Choroid plexus epithelial cell (primary cell): ENCODE measurements at regions not wholly inside any gene's neighbourhood (a gene's known extent, or its start where the extent isn't known, plus 50 kb on each side); places are given as distances from the start of the nearest gene placed in this dataset.

Experiments
- DNase-seq: peaks from one replicate; pipeline ENCODE4 v3.0.0-alpha.2; 2010; ENCODE audit warnings: low read depth
- H3K4me3 ChIP-seq: 2 replicates; pipeline ENCODE4 v1.5.1; 2011; ENCODE audit warnings: low read depth, mild to moderate bottlenecking, control low read depth, low read length, moderate library complexity
- CTCF ChIP-seq: conservative IDR thresholded peaks from 2 replicates; pipeline ENCODE4 v1.5.1; 2011; ENCODE audit warnings: low read depth, mild to moderate bottlenecking, control low read depth, inconsistent platforms, low read length, moderate library complexity

- TF ChIP-seq CTCF, result no peak
- no peak for DNase-seq
- H3K4me3 ChIP-seq, result no peak overlapping the region
Observed at GRCh38 chr1:90835661-90836344, 118.7 kb upstream of the BARHL2 start.

- no peak overlapping the region for H3K4me3 ChIP-seq
- TF ChIP-seq CTCF, result no peak
- DNase-seq, result no peak
Observed at GRCh38 chr1:90834886-90835660, 118.0 kb upstream of the BARHL2 start.

GRCh38 chr1:90834354-90834885, 117.3 kb upstream of the BARHL2 start:
- no peak for TF ChIP-seq CTCF
- no peak overlapping the region for H3K4me3 ChIP-seq

GRCh38 chr1:90833466-90834110, 116.5 kb upstream of the BARHL2 start:
- no peak for DNase-seq
- TF ChIP-seq CTCF, result no peak
- no peak overlapping the region for H3K4me3 ChIP-seq

More at GRCh38 chr1:90834354-90834885, 117.3 kb upstream of the BARHL2 start:
- DNase-seq, result no peak

GRCh38 chr1:90831910-90832309, 114.8 kb upstream of the BARHL2 start:
- TF ChIP-seq CTCF, result no peak
- DNase-seq, result no peak

GRCh38 chr1:90826834-90827233, 109.7 kb upstream of the BARHL2 start:
- no peak for TF ChIP-seq CTCF

More at GRCh38 chr1:90831910-90832309, 114.8 kb upstream of the BARHL2 start:
- no peak overlapping the region for H3K4me3 ChIP-seq

More at GRCh38 chr1:90826834-90827233, 109.7 kb upstream of the BARHL2 start:
- DNase-seq, result no peak
- H3K4me3 ChIP-seq, result no peak overlapping the region
